Tibial nerve (tissue), 4 donors: ENCODE measurements at regions not wholly inside any gene's neighbourhood (a gene's known extent, or its start where the extent isn't known, plus 50 kb on each side); places are given as distances from the start of the nearest gene placed in this dataset.

ENCODE experiments used
- CTCF ChIP-seq, 5 experiments: fragments of 200-600 bp in 3 of 5; fragments of 450-650 bp in 2 of 5; sonication (generic) in 3 of 5; IDR thresholded peaks; one replicate each; pipeline ENCODE4 v1.5.1; 2016 to 2019; ENCODE audit warnings: antibody characterized with exemption in 5 of 5, mild to moderate bottlenecking in 3 of 5, moderate library complexity in 2 of 5
- EP300 ChIP-seq, 2 donors: sonication (generic); formaldehyde crosslinking; IDR thresholded peaks; one replicate each; pipeline ENCODE4 v1.6.1; 2017; ENCODE audit warnings: antibody characterized with exemption in 2 of 2, mild to moderate bottlenecking in 1 of 2
- POLR2A ChIP-seq, 2 donors: fragments of 450-650 bp; IDR thresholded peaks; one replicate each; pipeline ENCODE4 v1.6.1; 2017; ENCODE audit warnings: antibody characterized with exemption in 2 of 2, mild to moderate bottlenecking in 2 of 2, moderate library complexity in 2 of 2

- TF ChIP-seq CTCF (IDR thresholded peaks at IDR 0.05) (no peak), POLR2A (IDR thresholded peaks at IDR 0.05) (no peak), EP300 (IDR thresholded peaks at IDR 0.05) (no peak)
Measured at GRCh38 chr5:154694159-154694558, 61.0 kb upstream of the LARP1 start.
